Activated CD4-positive, alpha-beta T cell treated with anti-CD3 and anti-CD28 coated beads, Interleukin-2, amount 50 U/mL, for 16 hours (primary cell): ENCODE measurements at regions not wholly inside any gene's neighbourhood (a gene's known extent, or its start where the extent isn't known, plus 50 kb on each side); places are given as distances from the start of the nearest gene placed in this dataset.
"Not testable (repeated sequence)": the region's sequence is repeated elsewhere in the genome, so short reads cannot be mapped to it uniquely, and the experiment has no call there.

Experiments
- DNase-seq: peaks from one replicate; pipeline ENCODE4 v3.0.0-alpha.2; 2020

DNA sequence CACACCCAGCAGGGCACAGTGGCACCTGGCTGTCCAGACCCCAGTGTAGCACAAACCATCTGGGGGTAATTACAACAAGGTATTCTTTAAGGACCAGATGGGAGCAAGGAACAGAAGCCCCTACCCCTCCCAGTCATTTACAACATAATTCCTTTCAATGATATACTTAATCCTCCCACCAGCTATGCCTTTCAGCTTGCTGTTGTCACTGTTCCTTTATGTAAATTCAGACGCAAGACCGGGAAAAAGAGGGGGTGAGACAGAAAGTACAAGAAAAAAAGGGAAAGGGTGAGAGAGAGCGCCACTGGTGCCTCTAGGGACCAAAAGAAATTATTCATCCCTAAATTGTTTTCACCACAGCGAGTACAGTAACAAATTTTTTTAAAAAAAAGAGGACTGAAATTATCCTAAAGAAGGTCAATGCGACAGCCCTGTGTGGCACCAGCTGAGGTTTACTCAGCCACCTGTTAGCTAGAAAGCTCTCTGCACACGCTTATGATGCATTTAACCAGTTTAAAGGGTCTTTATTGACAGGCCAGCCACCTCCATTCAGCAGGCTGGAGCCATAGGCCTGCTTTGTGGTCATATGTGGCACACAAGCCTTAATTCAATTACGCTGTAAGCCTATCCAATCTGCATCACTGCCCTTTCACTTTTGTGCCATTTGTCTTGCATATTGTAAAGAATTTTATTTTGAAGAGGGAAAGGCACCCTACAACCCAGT, 210.2 kb upstream of the ISL1 start:
- DNase-seq = no peak

DNA sequence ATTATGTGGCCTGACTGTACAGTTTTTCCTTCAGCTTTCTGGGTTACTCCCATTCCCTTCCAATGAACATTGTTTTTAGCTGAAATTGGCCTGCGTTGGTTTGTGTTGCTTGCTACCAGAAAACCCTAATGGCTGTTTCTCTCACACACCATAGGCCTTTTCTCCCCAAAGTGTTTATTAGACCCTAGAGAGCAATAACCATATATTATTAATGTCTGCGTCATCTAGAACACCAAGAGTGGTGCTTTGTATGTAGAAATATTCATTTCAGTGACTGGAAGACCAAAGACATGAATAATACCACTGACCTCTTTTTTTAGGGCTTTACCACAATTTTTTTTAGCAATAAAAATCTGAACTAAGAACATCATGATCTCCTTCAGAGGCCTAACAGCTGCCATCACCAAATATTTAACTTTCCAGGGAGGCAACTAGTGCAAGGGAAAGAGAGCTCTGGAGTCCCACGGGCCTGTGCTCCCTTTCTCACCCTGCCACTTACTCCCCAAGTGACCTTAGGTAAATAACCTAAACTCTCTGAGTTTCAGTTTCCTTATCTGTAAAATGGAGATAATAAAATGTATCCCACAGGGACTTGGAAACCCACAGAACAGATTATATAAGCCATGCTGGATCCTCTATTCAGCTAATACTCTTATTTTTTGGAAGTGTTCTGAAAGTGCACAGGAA, 201.9 kb upstream of the ISL1 start:
- DNase-seq = no peak

DNA sequence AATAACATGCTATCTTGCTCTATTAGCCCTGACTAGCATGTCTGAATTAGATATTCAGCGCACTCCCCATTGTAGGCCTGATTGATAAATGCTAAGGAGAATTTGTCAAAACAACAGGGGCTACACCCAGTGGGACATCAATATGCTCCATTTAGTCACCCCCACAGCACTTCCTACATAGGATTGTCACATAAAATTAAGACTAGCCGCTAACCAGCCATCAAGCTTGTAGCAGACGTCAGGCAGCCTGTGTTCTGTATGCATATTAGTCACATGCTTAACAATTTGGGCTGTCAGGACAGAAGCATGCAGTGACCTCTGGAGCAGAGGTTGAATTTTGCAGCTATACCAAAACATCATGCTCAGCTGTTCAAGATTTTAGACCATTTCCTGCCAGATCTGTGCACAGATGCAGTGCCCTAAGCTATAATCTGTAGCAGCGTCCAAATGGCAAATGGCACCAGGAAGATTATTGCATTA, 197.4 kb upstream of the ISL1 start:
- no peak for DNase-seq

DNA sequence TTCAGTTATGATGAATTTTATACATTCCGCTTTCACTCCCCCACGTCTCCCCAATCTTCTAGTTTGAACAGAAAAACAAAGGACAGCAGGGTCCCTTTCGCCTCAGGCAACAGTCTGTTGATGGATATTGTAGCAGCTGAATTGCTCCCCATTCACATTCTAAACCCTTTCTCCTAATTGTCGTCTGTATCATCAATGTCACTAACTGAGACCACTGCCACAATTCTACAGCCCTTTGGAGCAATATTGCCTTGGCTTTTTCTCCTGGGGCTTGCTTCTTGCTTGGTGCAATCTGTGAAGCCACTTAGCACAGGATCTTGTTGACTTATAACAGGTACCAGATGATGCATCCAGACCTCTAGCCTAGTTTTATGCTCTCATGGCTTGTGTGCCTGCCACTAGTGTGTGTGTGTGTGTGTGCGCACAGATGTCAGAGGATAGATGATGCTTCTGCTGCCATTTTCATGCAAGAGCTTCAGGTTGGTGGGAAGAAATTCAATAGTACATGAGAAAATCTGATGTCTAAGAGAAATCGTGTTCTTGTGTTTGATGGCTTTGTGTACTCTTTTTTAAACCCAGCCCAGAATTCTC, 195.2 kb upstream of the ISL1 start:
- no peak for DNase-seq

DNA sequence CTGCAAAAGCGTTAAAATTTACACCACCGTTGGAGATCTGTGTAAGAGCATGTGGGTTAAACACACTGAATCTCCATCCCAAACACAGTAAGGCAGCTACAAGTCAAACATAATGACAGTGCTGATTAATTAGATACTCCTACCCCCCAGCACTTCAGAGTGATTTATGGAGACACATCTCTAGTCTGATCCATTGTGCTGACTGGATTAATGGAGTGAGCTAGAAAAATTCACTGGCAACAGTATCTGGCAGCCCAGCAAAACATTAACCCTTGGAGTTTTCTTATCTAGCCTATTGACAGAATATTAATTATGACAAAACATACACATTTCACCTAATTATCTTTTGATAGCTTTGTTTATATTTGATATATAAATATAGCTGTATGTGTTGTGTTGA, 188.6 kb upstream of the ISL1 start:
- DNase-seq = no peak

DNA sequence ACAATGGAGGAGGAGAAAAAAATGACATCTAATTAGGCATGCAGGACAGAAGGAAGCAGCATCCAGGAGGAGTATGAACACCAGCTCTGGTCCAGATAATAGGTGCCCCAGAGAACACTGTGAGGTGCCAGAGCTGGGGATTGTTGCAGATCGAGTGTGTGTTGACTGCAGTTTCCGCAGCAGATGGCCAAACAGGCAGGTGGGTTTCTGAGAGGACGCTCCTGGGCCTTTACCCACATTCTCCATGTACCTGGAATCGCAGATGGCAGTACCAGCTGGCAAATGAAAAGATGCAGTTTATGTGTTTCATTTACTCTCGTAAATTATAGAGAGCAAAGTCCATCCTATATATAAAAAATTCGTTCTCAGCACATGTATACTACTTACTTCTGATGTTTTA, 182.2 kb upstream of the ISL1 start:
- no peak for DNase-seq

DNA sequence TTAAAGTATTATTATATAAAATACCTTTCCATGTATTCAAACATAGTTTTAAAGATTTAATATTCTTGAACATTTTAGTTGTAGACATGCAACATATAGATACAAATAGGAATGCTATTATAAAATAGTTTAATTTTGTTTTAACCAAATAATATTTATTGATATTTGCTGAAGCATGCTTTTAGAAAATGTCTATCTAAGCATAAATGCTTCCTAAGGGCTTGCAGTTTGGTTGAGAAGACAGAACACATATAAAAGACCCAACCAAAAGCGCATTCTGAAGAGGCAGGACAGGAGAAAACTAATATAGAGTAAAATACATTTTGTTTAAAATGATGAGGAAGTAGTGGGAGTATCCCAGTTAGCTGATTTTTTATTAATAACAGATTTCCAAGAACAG, 181.5 kb upstream of the ISL1 start:
- DNase-seq = no peak

DNA sequence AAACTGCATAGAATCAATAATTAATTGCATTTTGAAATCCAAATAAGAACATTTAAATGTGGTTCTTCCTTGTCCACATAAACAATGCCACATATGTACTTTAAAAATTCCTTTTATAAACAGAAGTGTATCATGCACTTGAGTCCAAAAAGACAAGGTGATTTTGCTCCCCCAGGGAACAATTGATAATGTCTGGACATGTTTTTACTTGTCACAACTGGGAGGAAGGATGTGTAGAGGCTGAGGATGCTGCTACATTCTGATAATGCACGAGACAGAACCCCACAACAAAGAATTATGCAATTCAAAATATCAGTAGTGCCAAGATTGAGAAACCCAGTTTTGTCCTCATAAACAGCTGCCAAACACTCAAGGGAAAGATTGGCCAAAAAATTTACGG, 181.1 kb upstream of the ISL1 start:
- no peak for DNase-seq

DNA sequence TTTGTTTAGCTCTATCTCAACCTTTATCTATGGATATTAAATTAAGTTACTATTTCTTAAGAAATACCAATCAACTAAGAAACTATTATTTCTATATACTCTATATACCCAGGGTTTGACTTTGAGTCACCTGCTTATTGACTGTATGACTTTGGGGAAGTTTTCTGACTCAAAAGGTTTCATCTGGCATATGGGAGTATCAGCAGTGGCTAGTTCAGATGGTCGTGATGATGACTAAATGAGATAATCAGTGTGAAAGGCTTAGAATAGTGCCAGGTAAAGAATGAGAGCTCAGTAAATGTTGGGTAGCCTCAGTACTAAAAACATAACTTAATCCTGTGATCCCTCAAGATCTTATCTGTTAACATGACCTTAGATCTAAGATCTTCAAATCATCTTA, 179.7 kb upstream of the ISL1 start:
- peak; percentile 1 for DNase-seq

DNA sequence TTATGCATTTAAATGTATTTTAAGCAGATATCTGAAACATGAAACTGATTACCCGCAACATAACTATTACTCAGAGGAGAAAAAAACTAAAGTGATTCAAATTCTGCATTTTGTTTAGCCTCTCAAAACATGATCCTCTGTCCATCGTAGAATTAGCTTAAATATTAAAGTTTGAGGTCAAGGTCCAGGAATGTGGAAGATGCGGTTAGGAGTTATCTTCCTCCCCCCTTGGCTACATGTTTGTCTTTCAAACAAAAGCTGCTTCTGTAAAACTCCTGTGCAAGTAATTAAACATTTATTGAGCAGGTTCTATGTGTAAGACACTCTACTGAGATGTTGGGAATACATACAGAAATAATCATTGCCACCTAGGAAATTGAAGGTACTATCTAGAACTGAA, 175.0 kb upstream of the ISL1 start:
- no peak for DNase-seq

DNA sequence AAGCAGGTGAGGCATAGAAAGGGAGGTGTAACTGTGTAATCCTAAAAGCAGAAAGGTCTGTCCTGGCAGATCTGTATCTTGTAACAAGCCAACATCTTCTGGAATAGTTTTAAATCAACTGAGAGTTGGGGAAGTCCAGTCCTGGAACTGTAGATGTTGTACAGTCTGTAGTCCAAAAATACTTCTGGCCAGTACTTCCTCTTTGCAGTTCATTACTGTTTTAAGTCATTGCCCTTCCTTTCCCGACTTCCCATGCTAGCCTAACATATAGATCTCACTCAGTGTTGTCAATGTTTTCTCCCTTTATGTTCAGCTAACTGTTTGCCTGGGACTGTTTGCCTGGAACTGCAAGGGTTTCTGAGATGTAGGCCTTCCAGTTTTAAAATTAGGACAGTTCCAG, 168.5 kb upstream of the ISL1 start:
- DNase-seq = no peak

DNA sequence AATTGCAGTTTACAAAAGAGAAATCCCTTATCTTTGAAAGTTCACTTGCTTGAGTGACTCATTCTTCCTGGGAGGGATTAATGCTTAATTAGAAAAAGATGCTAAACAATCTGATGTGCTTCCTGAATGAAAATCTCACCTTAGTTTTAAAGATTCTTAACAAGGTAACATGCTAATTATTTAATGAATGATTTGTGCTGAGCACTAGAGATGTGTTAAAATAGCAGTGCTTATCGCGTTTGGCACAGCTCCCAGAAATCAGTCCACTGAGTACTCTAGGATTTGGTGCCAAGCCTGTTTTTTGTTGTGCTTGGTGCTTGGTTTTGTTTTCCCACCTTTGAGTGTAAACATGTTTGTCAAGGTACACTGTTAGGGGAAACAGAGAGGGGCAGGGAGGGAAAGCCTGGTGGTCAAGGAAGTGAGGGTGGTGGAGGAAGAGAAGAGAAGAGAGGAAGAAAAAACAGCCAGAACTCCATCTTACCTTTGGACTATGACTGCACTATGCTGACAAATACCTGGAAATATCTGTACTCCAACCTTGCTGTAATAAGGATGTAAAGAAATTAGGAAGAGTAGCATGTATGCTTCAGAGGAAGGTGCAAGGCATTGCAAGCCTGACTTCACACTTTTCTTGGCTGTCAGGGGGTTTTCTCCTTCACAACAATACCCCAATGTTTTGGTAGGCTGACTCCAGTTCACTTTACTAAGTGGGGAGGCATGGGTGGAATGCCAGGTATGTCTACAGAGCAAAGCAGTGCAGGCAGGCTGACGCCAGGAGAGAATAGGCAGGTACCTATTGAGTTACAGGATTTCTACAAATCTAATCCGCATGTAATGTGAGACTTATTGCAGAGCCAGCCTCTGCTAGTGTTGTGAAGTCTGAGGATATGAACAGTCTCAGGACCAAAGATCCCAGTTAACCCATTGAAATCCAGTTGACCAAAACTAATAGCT, 157.2 kb upstream of the ISL1 start:
- DNase-seq = no peak

DNA sequence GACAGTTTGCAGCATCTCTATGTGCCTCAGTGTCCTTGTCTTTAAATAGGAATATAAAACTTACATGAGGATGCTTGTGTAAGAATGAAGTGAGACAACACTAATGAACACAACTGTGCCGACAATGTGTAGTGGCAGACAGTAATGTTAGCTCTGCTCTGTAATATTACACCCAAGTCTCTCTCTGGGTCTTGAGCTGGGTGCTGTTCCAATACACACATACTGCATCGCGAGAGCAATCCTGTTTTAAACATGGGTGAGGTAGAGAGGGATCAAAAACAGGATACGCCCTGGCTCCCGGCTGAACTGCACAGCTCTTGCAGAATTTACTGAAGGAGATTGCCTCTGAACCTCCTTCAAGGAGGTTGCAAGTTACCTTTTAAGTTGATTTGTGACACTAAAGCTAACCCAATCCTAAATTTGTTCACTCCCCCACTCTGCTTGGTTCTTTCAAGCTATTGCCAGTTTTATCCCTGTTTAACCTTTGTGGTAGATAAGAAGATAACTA, 155.2 kb upstream of the ISL1 start:
- no peak for DNase-seq

DNA sequence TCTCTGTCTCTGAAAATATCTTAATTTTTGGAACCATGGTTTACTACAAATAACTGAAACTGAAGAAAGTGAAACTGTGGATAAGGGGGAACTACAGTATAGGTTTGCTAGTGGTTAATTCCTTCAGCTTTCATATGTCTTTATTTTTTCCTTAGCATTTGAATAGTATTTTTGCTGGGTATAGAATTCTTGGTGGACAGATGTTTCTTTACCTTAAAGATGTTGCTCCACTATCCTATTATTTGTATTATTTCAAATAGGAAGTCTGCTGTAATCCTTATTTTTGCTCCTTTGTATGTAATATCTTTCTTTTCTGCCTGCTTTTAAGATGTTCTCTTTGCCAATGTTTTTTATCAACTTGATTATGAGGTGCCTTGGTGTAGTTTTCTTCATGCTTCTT, 152.9 kb upstream of the ISL1 start:
- no peak for DNase-seq

DNA sequence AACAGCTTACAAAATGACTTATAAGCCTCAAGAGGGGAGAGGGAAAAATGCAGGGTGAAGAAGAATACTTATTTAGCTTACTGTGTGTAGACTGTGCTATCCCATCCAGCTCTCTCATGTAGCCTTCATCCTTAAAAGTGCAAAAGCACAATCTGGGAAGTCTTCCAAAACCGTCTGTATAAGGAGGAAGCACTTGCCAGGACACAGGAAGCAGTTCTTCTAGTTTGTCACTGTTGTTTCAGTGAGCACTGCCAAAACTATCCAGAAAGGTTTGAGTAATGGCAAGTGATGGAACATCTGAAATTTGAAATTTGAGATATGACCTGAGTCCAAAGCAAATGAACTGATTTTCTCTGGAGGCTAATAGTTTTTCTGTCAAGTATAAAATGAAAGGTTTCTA, 140.8 kb upstream of the ISL1 start:
- no peak for DNase-seq

DNA sequence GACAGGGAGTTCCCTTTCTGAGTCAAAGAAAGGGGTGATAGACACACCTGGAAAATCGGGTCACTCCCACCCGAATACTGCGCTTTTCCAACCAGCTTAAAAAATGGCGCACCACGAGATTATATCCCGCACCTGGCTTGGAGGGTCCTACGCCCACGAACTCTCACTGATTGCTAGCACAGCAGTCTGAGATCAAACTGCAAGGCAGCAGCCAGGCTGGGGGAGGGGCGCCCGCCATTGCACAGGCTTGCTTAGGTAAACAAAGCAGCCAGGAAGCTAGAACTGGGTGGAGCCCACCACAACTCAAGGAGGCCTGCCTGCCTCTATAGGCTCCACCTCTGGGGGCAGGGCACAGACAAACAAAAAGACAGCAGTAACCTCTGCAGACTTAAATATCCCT, 132.3 kb upstream of the ISL1 start:
- not testable (repeated sequence) for DNase-seq

DNA sequence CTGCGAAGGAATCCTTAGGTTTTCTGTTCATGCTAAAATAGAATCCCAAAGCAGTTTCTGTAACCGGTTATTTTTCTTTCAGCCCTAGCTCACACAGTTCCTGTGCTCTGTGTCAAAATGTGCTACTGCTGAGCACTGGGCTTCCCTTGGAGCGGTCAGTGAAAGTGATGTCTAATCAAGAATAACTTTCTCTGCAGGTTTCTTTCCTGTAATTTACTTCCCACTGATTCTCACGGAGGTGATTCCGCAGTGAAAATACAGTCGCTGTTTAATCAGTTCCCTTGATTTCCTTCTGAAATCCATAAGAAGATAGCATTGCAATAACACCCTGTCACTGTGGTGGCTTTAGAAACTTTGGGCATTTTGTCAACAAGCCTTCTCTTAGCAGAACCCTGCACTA, 112.0 kb upstream of the ISL1 start:
- no peak for DNase-seq

DNA sequence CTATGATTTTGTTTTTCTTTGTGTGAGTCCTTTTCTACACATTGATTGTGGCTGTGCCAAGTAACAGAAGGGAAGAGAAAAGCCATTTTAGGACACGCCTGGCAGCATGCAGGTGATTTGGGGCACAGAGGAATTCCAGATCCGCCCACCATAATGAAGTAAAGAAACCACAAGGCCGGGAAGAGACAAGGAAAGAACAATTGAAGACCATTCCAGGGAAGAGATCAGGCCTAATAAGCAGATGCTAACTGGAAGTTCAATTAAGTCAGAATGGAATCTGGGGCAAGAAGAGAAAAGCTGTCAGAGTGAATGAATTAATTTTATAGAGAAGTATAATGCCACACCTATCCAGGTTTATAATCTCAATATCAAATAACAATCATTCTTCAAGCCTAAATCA, 110.2 kb upstream of the ISL1 start:
- no peak for DNase-seq

DNA sequence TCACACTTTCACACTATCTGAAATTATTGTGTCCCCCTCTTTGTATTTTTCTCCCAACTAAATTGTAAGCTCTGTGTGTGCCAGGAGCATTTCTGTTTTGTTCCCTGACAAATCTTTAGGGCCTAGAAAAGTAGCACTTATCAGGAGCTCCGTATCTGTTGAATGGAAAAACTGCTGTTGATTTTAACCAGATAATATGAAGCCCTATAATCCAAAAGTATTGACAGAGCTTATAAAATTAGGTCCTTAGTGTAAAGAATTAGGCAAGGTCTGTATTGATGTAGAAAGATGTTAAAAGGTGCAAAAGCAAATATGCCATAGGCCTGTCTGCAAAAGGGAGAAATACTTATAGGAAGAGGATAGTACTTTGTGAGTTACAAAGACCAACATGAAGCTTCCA, 109.4 kb upstream of the ISL1 start:
- no peak for DNase-seq

DNA sequence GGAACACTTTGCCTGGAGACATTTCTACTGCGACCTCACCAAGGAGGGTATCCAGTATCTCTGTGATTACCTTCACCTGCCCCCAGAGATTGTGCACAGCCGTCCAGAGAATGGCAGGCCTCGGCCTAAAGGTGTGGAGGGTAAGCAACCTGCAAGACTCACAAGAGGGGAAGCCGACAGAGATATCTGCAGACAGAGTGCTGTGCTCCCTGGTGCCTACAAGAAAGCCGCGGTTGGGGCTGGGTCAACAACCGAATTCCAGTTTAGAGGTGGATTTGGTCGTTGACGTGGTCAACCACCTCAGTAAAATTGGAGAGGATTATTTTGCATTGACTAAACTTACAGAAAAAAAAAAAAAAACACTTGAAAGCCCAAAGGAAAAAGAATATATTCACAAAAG, 107.8 kb upstream of the ISL1 start:
- DNase-seq = no peak

DNA sequence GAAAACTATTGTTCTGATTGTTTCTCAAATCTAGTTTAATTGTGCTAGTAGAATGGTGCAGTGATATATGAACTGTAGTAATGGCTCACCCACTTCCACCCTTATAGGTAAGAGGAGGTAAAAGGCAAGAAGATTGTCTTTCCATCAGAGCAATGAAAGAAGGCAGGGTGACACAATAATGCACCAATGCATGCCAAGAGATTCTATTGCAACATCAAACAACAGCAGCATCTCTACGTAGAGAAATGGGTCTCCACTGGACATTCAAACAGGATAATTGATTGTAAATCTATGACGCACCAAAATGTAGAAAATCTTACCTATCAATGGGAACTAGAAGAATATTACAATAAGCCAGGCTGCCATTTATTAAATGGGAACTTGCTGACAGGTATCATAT, 107.0 kb upstream of the ISL1 start:
- no peak for DNase-seq

DNA sequence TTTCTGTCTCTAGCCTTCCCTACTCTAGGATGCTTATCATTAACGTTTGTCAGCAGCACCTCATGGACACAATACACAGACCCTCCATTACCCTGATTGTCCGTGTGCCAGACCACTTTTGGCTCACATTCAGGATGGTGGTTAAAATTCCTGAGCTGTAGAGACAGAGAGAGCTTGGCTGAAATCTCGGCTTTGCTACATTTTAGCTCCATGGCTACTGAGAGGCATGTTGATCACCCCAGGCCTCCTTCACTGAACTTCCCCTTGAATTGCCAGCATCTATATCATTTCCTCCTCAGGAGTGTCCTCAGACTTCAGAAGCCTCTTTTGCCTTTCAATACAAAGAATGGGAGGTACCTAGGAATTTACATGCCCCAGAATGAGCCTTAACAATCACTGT, 104.7 kb upstream of the ISL1 start:
- DNase-seq = no peak
